Breast epithelium (tissue), 3 donors: ENCODE measurements at regions not wholly inside any gene's neighbourhood (a gene's known extent, or its start where the extent isn't known, plus 50 kb on each side); places are given as distances from the start of the nearest gene placed in this dataset.

Source experiments
- POLR2A ChIP-seq: fragments of 450-650 bp; IDR thresholded peaks from one replicate; pipeline ENCODE4 v1.6.1; 2016; ENCODE audit warnings: antibody characterized with exemption, mild to moderate bottlenecking, moderate library complexity
- POLR2AphosphoS5 ChIP-seq, 3 donors: sonication (generic); formaldehyde crosslinking; IDR thresholded peaks; one replicate each; pipeline ENCODE4 v1.6.1; 2017; ENCODE audit warnings: antibody characterized with exemption in 3 of 3
- TF ChIP-seq, protein P1 (sequence below), 3 donors: fragments of 450-650 bp; IDR thresholded peaks; one replicate each; pipeline ENCODE4 v1.5.1; 2016 to 2017; ENCODE audit warnings: antibody characterized with exemption in 3 of 3, mild to moderate bottlenecking in 3 of 3, moderate library complexity in 3 of 3

DNA sequence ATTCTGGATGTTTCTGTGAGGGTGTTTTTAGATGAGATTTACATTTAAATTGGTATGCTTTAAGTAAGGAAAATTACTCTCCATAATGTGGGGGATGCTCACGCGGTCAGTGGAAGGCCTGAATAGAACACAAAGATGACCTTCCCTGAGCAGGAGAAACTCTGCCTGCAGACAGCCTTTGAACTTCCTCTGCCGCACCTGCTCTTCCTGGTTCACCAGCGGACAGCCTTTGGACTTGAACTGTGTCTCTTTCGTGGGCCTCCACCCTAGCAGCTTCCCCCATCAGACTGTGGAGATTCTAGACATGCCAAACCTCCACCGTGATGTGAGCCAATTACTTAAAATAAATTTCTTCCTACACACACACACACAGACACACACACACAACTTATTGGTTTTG is 210.7 kb downstream of the EFCAB11 start:
- TF ChIP-seq POLR2A = no peak
- TF ChIP-seq, protein P1, sequence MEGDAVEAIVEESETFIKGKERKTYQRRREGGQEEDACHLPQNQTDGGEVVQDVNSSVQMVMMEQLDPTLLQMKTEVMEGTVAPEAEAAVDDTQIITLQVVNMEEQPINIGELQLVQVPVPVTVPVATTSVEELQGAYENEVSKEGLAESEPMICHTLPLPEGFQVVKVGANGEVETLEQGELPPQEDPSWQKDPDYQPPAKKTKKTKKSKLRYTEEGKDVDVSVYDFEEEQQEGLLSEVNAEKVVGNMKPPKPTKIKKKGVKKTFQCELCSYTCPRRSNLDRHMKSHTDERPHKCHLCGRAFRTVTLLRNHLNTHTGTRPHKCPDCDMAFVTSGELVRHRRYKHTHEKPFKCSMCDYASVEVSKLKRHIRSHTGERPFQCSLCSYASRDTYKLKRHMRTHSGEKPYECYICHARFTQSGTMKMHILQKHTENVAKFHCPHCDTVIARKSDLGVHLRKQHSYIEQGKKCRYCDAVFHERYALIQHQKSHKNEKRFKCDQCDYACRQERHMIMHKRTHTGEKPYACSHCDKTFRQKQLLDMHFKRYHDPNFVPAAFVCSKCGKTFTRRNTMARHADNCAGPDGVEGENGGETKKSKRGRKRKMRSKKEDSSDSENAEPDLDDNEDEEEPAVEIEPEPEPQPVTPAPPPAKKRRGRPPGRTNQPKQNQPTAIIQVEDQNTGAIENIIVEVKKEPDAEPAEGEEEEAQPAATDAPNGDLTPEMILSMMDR (IDR thresholded peaks at IDR 0.05) = no peak
- no peak for TF ChIP-seq POLR2AphosphoS5 (IDR thresholded peaks at IDR 0.05)
